OCI-LY3 (cell line): ENCODE measurements at regions not wholly inside any gene's neighbourhood (a gene's known extent, or its start where the extent isn't known, plus 50 kb on each side); places are given as distances from the start of the nearest gene placed in this dataset.
"Not testable (repeated sequence)": the region's sequence is repeated elsewhere in the genome, so short reads cannot be mapped to it uniquely, and the experiment has no call there.

Source experiments
- H2AFZ ChIP-seq: fragments of 200-600, 300-600 bp; shearing (Covaris generic); 2 replicates; pipeline ENCODE4 v1.6.0; 2014; ENCODE audit warnings: antibody characterized with exemption, low read depth, low read length
- H3K27ac ChIP-seq: fragments of 200-600, 300-600 bp; sonication (generic); 2 replicates; pipeline ENCODE4 v1.5.1; 2014; ENCODE audit warnings: mild to moderate bottlenecking, low read length, moderate library complexity, mixed read lengths
- H3K27me3 ChIP-seq: fragments of 200-600, 300-600 bp; sonication (generic); 2 replicates; pipeline ENCODE4 v1.6.1; 2014; ENCODE audit warnings: low read depth, low read length, mixed read lengths
- H3K36me3 ChIP-seq: fragments of 200-600, 300-600 bp; sonication (generic); replicated peaks from 2 replicates; pipeline ENCODE3; 2014; ENCODE audit warnings: low read depth, low read length, mixed read lengths
- H3K4me1 ChIP-seq: fragments of 300-600, 200-600 bp; sonication (generic); 2 replicates; pipeline ENCODE4 v1.6.1; 2014; ENCODE audit warnings: low read length, mixed read lengths
- H3K4me2 ChIP-seq: fragments of 200-600, 300-600 bp; sonication (generic); 2 replicates; pipeline ENCODE4 v1.6.1; 2014; ENCODE audit warnings: low read length, mixed read lengths
- H3K4me3 ChIP-seq: fragments of 300-600, 200-600 bp; sonication (generic); 2 replicates; pipeline ENCODE4 v1.5.1; 2014; ENCODE audit warnings: antibody characterized with exemption, mild to moderate bottlenecking, low read length, moderate library complexity
- H3K79me2 ChIP-seq: fragments of 300-600, 200-600 bp; shearing (Covaris generic); 2 replicates; pipeline ENCODE4 v1.6.1; 2014; ENCODE audit warnings: mild to moderate bottlenecking, low read length, mixed read lengths
- H3K9ac ChIP-seq: fragments of 300-600, 200-600 bp; shearing (Covaris generic); 2 replicates; pipeline ENCODE4 v1.6.0; 2014; ENCODE audit warnings: mild to moderate bottlenecking, low read length, moderate library complexity
- H3K9me3 ChIP-seq: fragments of 200-600, 300-600 bp; shearing (Covaris generic); 2 replicates; pipeline ENCODE4 v1.6.1; 2014; ENCODE audit warnings: low read length, mixed read lengths; ENCODE audit not compliant: insufficient read depth
- H4K20me1 ChIP-seq: fragments of 200-600, 300-600 bp; sonication (generic); 2 replicates; pipeline ENCODE4 v1.6.1; 2016; ENCODE audit warnings: low read length, mixed read lengths; ENCODE audit not compliant: insufficient read depth
- EZH2phosphoT487 ChIP-seq: fragments of 200-600 bp; shearing (Covaris generic); IDR thresholded peaks from 2 replicates; pipeline ENCODE4 v1.6.1; 2018; ENCODE audit warnings: antibody characterized with exemption, mixed run types, low read depth
- TF ChIP-seq, protein P1 (sequence below): fragments of 200-600, 300-600 bp; sonication (generic); IDR thresholded peaks from 2 replicates; pipeline ENCODE4 v1.5.1; 2014; ENCODE audit warnings: antibody characterized with exemption, low read length, low read depth

DNA sequence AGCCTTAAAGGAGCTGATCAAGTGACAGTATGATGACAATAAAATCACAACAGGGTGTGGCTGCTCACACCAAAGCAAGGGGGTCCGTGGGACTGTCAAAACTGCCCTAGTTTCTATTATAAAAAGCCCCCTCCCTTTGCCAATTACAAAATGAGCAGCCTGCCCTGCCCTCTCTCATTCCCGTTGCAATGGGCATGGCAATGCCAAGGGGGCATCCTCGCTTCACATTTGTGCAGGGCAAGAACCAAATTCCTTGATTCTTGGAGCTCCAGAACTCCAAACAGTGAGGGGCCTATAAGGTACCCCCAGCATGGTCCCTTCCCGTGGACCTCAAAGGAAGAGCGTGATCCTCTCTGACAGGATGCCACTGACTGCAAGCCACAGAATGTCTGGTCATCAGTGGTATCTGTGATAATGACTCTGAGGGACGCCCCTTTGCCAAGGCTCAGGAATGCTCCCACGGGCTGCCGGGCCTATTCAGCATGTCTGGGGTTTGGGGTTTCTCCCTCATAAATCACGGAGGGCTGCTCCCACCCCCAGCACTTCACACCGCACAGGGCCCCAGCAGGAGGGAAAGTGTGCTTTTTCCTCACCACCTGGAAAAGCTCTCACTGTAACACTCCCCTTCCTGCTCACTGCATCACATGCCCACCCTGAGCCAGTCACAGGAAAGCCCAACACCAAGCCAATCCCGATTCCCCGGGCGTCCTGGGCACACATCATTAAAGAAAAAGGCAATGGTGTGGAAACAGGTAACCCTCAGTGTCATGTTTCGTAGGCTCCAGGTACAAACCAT, 105.1 kb upstream of the TRPM1 start:
- Histone ChIP-seq H3K27me3 (no peaks in the 10 kb centered on the region), H4K20me1 (no peaks in the 10 kb centered on the region), H3K36me3 (peaks cover 6% of the 10 kb centered on the region), H3K4me1 (peaks cover 36% of the 10 kb centered on the region), H3K27ac (no peak overlapping the region), H2AFZ (no peak overlapping the region), H3K79me2 (no peaks in the 10 kb centered on the region), H3K9me3 (peaks cover 6% of the 10 kb centered on the region; the same call in 1 of the 2 replicates), H3K4me2 (no peak overlapping the region), H3K4me3 (no peak overlapping the region), H3K9ac (no peak overlapping the region)
- TF ChIP-seq EZH2phosphoT487: no peak
- TF ChIP-seq, protein P1, sequence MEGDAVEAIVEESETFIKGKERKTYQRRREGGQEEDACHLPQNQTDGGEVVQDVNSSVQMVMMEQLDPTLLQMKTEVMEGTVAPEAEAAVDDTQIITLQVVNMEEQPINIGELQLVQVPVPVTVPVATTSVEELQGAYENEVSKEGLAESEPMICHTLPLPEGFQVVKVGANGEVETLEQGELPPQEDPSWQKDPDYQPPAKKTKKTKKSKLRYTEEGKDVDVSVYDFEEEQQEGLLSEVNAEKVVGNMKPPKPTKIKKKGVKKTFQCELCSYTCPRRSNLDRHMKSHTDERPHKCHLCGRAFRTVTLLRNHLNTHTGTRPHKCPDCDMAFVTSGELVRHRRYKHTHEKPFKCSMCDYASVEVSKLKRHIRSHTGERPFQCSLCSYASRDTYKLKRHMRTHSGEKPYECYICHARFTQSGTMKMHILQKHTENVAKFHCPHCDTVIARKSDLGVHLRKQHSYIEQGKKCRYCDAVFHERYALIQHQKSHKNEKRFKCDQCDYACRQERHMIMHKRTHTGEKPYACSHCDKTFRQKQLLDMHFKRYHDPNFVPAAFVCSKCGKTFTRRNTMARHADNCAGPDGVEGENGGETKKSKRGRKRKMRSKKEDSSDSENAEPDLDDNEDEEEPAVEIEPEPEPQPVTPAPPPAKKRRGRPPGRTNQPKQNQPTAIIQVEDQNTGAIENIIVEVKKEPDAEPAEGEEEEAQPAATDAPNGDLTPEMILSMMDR: no peak

GRCh38 chr15:31207246-31207645, 105.7 kb upstream of the TRPM1 start:
- H3K79me2 ChIP-seq: no peaks in the 10 kb centered on the region
- no peak overlapping the region for H3K4me3 ChIP-seq
- H3K4me2 ChIP-seq: no peak overlapping the region
- peaks cover 30% of the 10 kb centered on the region for H3K4me1 ChIP-seq
- H4K20me1 ChIP-seq: no peaks in the 10 kb centered on the region
- H3K27me3 ChIP-seq: no peaks in the 10 kb centered on the region
- no peak overlapping the region for H2AFZ ChIP-seq
- TF ChIP-seq EZH2phosphoT487: no peak
- TF ChIP-seq, protein P1: no peak
- H3K9me3 ChIP-seq: peaks cover 7% of the 10 kb centered on the region; the same call in 1 of the 2 replicates
- peaks cover 6% of the 10 kb centered on the region for H3K36me3 ChIP-seq
- no peak overlapping the region for H3K9ac ChIP-seq
- no peak overlapping the region for H3K27ac ChIP-seq

- H3K4me1 ChIP-seq: peaks cover 24% of the 10 kb centered on the region
- not testable (repeated sequence) for H3K36me3 ChIP-seq, H3K4me3 ChIP-seq, H3K79me2 ChIP-seq, H2AFZ ChIP-seq, H3K9me3 ChIP-seq, H3K4me2 ChIP-seq, H4K20me1 ChIP-seq, H3K27me3 ChIP-seq, H3K27ac ChIP-seq, H3K9ac ChIP-seq
These were observed 106.3 kb upstream of the TRPM1 start for GRCh38 chr15:31207861-31208260.

- Histone ChIP-seq H3K79me2 (no peaks in the 10 kb centered on the region), H3K9ac (no peak overlapping the region), H3K4me1 (peaks cover 14% of the 10 kb centered on the region; the same call in 1 of the 2 replicates), H4K20me1 (no peaks in the 10 kb centered on the region), H3K36me3 (peaks cover 6% of the 10 kb centered on the region), H3K4me2 (no peak overlapping the region), H2AFZ (no peak overlapping the region), H3K9me3 (peaks cover 7% of the 10 kb centered on the region; the same call in 1 of the 2 replicates), H3K4me3 (no peak overlapping the region), H3K27me3 (no peaks in the 10 kb centered on the region), H3K27ac (no peak overlapping the region)
- TF ChIP-seq, protein P1: no peak
- no peak for TF ChIP-seq EZH2phosphoT487
These were observed 107.3 kb upstream of the TRPM1 start for GRCh38 chr15:31208817-31209216.
